Coronary artery (tissue), 2 donors: ENCODE measurements at regions not wholly inside any gene's neighbourhood (a gene's known extent, or its start where the extent isn't known, plus 50 kb on each side); places are given as distances from the start of the nearest gene placed in this dataset.

Experiments
- DNase-seq: peaks from one replicate; pipeline ENCODE4 v3.0.0-alpha.2; 2017; ENCODE audit warnings: low spot score
- H3K27ac ChIP-seq, 2 donors: fragments of 200-600 bp; sonication (generic); one replicate each; pipeline ENCODE4 v1.5.1; 2016 to 2019
- H3K4me3 ChIP-seq: fragments of 200-600 bp; sonication (generic); 2 replicates; pipeline ENCODE4 v1.5.1; 2016; ENCODE audit warnings: mild to moderate bottlenecking, moderate library complexity
- TF ChIP-seq, protein P1 (sequence below): fragments of 200-600 bp; sonication (generic); IDR thresholded peaks from one replicate; pipeline ENCODE4 v1.5.1; 2019; ENCODE audit warnings: antibody characterized with exemption

GRCh38 chr16:6160303-6160702, 1062.7 kb upstream of the EEF2KMT start:
- Histone ChIP-seq H3K27ac (no peak overlapping the region), H3K4me3 (no peak overlapping the region)
- TF ChIP-seq, protein P1, sequence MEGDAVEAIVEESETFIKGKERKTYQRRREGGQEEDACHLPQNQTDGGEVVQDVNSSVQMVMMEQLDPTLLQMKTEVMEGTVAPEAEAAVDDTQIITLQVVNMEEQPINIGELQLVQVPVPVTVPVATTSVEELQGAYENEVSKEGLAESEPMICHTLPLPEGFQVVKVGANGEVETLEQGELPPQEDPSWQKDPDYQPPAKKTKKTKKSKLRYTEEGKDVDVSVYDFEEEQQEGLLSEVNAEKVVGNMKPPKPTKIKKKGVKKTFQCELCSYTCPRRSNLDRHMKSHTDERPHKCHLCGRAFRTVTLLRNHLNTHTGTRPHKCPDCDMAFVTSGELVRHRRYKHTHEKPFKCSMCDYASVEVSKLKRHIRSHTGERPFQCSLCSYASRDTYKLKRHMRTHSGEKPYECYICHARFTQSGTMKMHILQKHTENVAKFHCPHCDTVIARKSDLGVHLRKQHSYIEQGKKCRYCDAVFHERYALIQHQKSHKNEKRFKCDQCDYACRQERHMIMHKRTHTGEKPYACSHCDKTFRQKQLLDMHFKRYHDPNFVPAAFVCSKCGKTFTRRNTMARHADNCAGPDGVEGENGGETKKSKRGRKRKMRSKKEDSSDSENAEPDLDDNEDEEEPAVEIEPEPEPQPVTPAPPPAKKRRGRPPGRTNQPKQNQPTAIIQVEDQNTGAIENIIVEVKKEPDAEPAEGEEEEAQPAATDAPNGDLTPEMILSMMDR: no peak
- no peak for DNase-seq

DNA sequence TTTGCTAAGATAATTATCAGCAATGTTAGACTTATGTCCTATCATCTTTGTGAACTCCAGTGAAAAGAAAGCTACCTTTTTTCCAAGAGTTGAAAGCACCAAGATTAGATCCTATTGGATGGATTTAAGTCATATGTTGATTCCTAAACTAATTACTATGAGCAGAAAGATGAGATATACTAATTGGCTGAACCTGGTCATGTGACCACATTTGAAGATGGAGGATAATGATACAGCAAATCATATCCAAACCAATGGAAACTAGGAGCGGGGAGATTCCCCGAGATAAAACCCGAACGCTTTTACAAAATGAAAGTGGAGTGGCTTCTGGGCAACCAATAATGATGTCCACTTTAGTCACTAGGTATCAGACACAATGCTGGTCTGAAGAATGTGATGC, 1060.2 kb upstream of the EEF2KMT start:
- Histone ChIP-seq H3K4me3 (no peak overlapping the region), H3K27ac (no peak overlapping the region)
- TF ChIP-seq, protein P1: no peak
- no peak for DNase-seq

DNA sequence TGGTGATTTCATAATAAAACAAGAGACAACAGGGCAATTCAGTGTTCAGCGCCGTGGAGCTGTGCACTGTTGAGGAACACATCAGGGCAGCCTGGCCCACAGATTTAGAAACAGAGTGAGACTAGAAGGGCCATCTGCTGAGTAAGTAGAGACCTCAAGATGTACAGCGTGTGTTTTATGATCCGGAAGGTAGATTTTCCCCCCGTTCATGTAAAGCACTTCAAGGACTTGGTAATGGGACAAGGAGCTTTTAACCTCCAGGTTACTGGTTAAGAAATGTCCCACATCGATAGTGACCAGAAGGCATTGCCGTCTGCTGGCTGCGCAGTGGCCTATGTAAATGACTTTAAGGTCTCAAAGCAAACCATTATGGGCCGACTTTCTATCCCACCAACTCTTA, 1057.7 kb upstream of the EEF2KMT start:
- H3K27ac ChIP-seq: no peak overlapping the region
- DNase-seq: no peak
- H3K4me3 ChIP-seq: no peak overlapping the region
- TF ChIP-seq, protein P1: no peak

- TF ChIP-seq, protein P1: no peak
- DNase-seq: no peak
- Histone ChIP-seq H3K27ac (no peak overlapping the region), H3K4me3 (no peak overlapping the region)
Observed at GRCh38 chr16:6153901-6154300, 1056.3 kb upstream of the EEF2KMT start.

DNA sequence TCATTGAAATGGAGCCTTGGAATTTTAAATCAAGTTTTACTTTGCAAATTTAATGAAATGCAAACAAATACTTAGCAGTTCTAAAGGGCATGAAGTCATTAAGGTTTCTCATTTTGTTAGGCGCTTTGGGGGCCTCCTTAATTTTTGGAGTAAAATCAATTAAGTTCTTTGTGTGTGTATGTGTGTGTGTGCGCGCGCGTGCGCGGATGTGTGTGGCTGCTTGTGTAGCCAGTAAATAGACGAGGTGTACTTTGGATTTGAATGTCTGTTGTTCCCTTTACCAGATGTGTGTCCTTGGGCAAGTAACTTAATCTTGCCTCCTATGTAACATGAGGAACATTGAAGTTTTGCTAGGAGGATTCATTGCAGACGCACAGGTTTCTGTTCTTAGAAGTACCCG, 1051.4 kb upstream of the EEF2KMT start:
- no peak overlapping the region for H3K27ac ChIP-seq
- DNase-seq: no peak
- TF ChIP-seq, protein P1: no peak
- no peak overlapping the region for H3K4me3 ChIP-seq

- TF ChIP-seq, protein P1: no peak
- Histone ChIP-seq H3K4me3 (no peak overlapping the region), H3K27ac (no peak overlapping the region)
- DNase-seq: no peak
Observed at GRCh38 chr16:6148361-6148760, 1050.8 kb upstream of the EEF2KMT start.

- TF ChIP-seq, protein P1: no peak
- Histone ChIP-seq H3K4me3 (no peak overlapping the region), H3K27ac (no peak overlapping the region)
- DNase-seq: no peak
Observed at GRCh38 chr16:6146874-6147425, 1049.4 kb upstream of the EEF2KMT start.
